H1 (cell line): ENCODE measurements at regions not wholly inside any gene's neighbourhood (a gene's known extent, or its start where the extent isn't known, plus 50 kb on each side); places are given as distances from the start of the nearest gene placed in this dataset.

Experiments used
- CTCF ChIA-PET: fragments of 300-600 bp; sonication (Branson Sonifier 250); formaldehyde crosslinking; loops from one replicate; lab custom pipeline; 2021; ENCODE audit not compliant: partially characterized antibody; lab: Charles Lee
- POLR2A ChIA-PET: fragments of 300-600 bp; sonication (Branson Sonifier 250); formaldehyde crosslinking; loops from one replicate; lab custom pipeline; 2021; ENCODE audit warnings: inconsistent platforms; ENCODE audit not compliant: partially characterized antibody; lab: Charles Lee
- DNase-seq, 2 experiments: peaks; one replicate each; pipeline versions ENCODE4 v3.0.0 to v3.0.0-alpha.2; 2010 to 2022; ENCODE audit warnings: low spot score in 2 of 2, low read depth in 1 of 2, mixed read lengths in 1 of 2
- FAIRE-seq: peaks from 2 replicates; lab custom pipeline; 2011; peaks lifted over from hg19 to GRCh38; lab: Jason Lieb, UNC
- H2AFZ ChIP-seq: 2 replicates; pipeline ENCODE4 v1.8.1; 2012; ENCODE audit warnings: low read length, inconsistent platforms
- H2AK5ac ChIP-seq: 2 replicates; pipeline ENCODE4 v1.6.1; 2013; ENCODE audit warnings: low read depth, low read length
- H2BK120ac ChIP-seq: replicated peaks from 2 replicates; pipeline ENCODE3; 2013; ENCODE audit warnings: low read depth, low read length, inconsistent platforms
- H2BK12ac ChIP-seq: 2 replicates; pipeline ENCODE4 v1.6.1; 2013; ENCODE audit warnings: low read depth, low read length
- H2BK15ac ChIP-seq: 2 replicates; pipeline ENCODE4 v1.6.1; 2013; ENCODE audit warnings: low read length
- H2BK20ac ChIP-seq: 2 replicates; pipeline ENCODE4 v1.6.1; 2013; ENCODE audit warnings: low read length
- H2BK5ac ChIP-seq: 2 replicates; pipeline ENCODE4 v1.6.1; 2013; ENCODE audit warnings: low read depth, low read length
- H3K14ac ChIP-seq: 2 replicates; pipeline ENCODE4 v1.6.1; 2013; ENCODE audit warnings: inconsistent platforms; ENCODE audit not compliant: insufficient read length
- H3K18ac ChIP-seq: 2 replicates; pipeline ENCODE4 v1.6.1; 2013; ENCODE audit warnings: low read length; ENCODE audit errors: extremely low read depth
- H3K23ac ChIP-seq: 2 replicates; pipeline ENCODE4 v1.6.1; 2013; ENCODE audit warnings: inconsistent platforms; ENCODE audit not compliant: insufficient read length
- H3K23me2 ChIP-seq: 2 replicates; pipeline ENCODE4 v1.6.1; 2013; ENCODE audit warnings: low read depth, low read length
- H3K27ac ChIP-seq: 2 replicates; pipeline ENCODE4 v1.6.1; 2011; ENCODE audit warnings: low read depth, low read length, inconsistent platforms
- H3K27me3 ChIP-seq, 4 experiments: replicated peaks in 1 of 4; 1 replicate in 1 of 4; 2 replicates in 3 of 4; pipeline versions ENCODE4 v1.6.1 to v1.8.1; 2011 to 2013; ENCODE audit warnings: low read length in 3 of 4, mild to moderate bottlenecking in 3 of 4, inconsistent platforms in 2 of 4, mixed read lengths in 2 of 4, moderate library complexity in 1 of 4; ENCODE audit not compliant: control insufficient read depth in 3 of 4, insufficient read depth in 3 of 4; ENCODE audit errors: extremely low read depth in 1 of 4
- H3K36me3 ChIP-seq, 4 experiments: 2 replicates each; pipeline versions ENCODE4 v1.6.1 to v1.8.1; 2011 to 2013; ENCODE audit warnings: mild to moderate bottlenecking in 4 of 4, low read length in 3 of 4, moderate library complexity in 2 of 4, control low read depth in 1 of 4, inconsistent platforms in 1 of 4; ENCODE audit not compliant: insufficient read depth in 4 of 4, control insufficient read depth in 2 of 4
- H3K4ac ChIP-seq: replicated peaks from 2 replicates; pipeline ENCODE3; 2013; ENCODE audit warnings: low read length, low read depth, mixed read lengths, inconsistent platforms; ENCODE audit not compliant: insufficient read length
- H3K4me1 ChIP-seq, 4 experiments: replicated peaks in 1 of 4; 1 replicate in 1 of 4; 2 replicates in 3 of 4; pipeline versions ENCODE4 v1.6.1 to v1.8.1; 2011 to 2013; ENCODE audit warnings: low read length in 3 of 4, inconsistent platforms in 2 of 4, mixed read lengths in 1 of 4; ENCODE audit not compliant: insufficient read depth in 4 of 4, control insufficient read depth in 3 of 4
- H3K4me2 ChIP-seq, 2 experiments: 2 replicates each; pipeline versions ENCODE4 v1.6.1 to v1.8.1; 2011 to 2013; ENCODE audit warnings: low read depth in 2 of 2, low read length in 2 of 2, control low read depth in 1 of 2, inconsistent platforms in 1 of 2, mild to moderate bottlenecking in 1 of 2; ENCODE audit not compliant: insufficient read depth in 1 of 2
- H3K4me3 ChIP-seq, 4 experiments: fragments of 200-600, 300-600 bp in 1 of 4; sonication (generic), shearing (Covaris generic), sonication (Bioruptor Twin) in 1 of 4; 2 replicates each; pipeline versions ENCODE4 v1.5.1 to v1.8.1; 2011 to 2016; ENCODE audit warnings: low read length in 4 of 4, low read depth in 3 of 4, control low read depth in 2 of 4, inconsistent platforms in 2 of 4, mild to moderate bottlenecking in 2 of 4, mixed read lengths in 1 of 4, moderate library complexity in 1 of 4; ENCODE audit not compliant: insufficient read depth in 2 of 4; ENCODE audit errors: extremely low read depth in 1 of 4
- H3K56ac ChIP-seq: replicated peaks from 2 replicates; pipeline ENCODE3; 2013; ENCODE audit warnings: low read depth, mild to moderate bottlenecking, mixed read lengths, low read length, inconsistent platforms; ENCODE audit not compliant: insufficient read length
- H3K79me1 ChIP-seq: 2 replicates; pipeline ENCODE4 v1.6.1; 2013; ENCODE audit warnings: low read depth, low read length, control low read depth
- H3K79me2 ChIP-seq, 2 experiments: 2 replicates each; pipeline versions ENCODE4 v1.6.1 to v1.8.1; 2012 to 2013; ENCODE audit warnings: low read length in 2 of 2, mild to moderate bottlenecking in 2 of 2, inconsistent platforms in 1 of 2; ENCODE audit not compliant: insufficient read depth in 2 of 2, control insufficient read depth in 1 of 2
- H3K9ac ChIP-seq, 4 experiments: replicated peaks in 1 of 4; 1 replicate in 1 of 4; 2 replicates in 3 of 4; pipeline versions ENCODE4 v1.6.1 to v1.8.1; 2011 to 2013; ENCODE audit warnings: low read depth in 3 of 4, low read length in 3 of 4, control low read depth in 2 of 4, mild to moderate bottlenecking in 2 of 4, moderate library complexity in 2 of 4, inconsistent platforms in 1 of 4; ENCODE audit errors: extremely low read depth in 1 of 4
- H3K9me3 ChIP-seq, 2 experiments: 2 replicates each; pipeline versions ENCODE4 v1.6.1 to v1.8.1; 2012 to 2013; ENCODE audit warnings: mild to moderate bottlenecking in 2 of 2, moderate library complexity in 2 of 2, control low read depth in 1 of 2, inconsistent platforms in 1 of 2, low read depth in 1 of 2, low read length in 1 of 2, mixed read lengths in 1 of 2; ENCODE audit not compliant: insufficient read depth in 2 of 2
- H4K20me1 ChIP-seq, 2 experiments: replicated peaks in 1 of 2; 2 replicates each; pipeline versions ENCODE3 to v1.8.1; 2011 to 2013; ENCODE audit warnings: inconsistent platforms in 2 of 2, low read length in 2 of 2, mild to moderate bottlenecking in 1 of 2; ENCODE audit not compliant: insufficient read depth in 2 of 2, control insufficient read depth in 1 of 2
- H4K5ac ChIP-seq: 2 replicates; pipeline ENCODE4 v1.6.1; 2013; ENCODE audit warnings: low read length, low read depth, mixed read lengths, inconsistent platforms; ENCODE audit not compliant: insufficient read length
- H4K8ac ChIP-seq: 2 replicates; pipeline ENCODE4 v1.8.0; 2013; ENCODE audit warnings: mild to moderate bottlenecking, moderate library complexity, low read length, inconsistent platforms; ENCODE audit not compliant: insufficient read depth; ENCODE audit errors: extremely low read depth
- H4K91ac ChIP-seq: replicated peaks from 2 replicates; pipeline ENCODE3; 2013; ENCODE audit warnings: low read length, mixed read lengths, inconsistent platforms; ENCODE audit not compliant: insufficient read length
- CEBPB ChIP-seq: IDR thresholded peaks from 2 replicates; pipeline ENCODE4 v1.6.1; 2012; ENCODE audit warnings: low read depth, low read length
- WGBS, 2 experiments: shearing (Covaris generic) in 1 of 2; methylation state at CpG; one replicate each; pipeline versions ENCODE4 v1.1.6 to v1.1.7; 2013 to 2015; ENCODE audit warnings: low lambda C conversion rate in 2 of 2, mixed read lengths in 2 of 2, inconsistent platforms in 1 of 2, low coverage in 1 of 2, missing lambda C conversion rate in 1 of 2; ENCODE audit not compliant: insufficient replicate concordance in 2 of 2, insufficient coverage in 1 of 2, insufficient read length in 1 of 2; ENCODE audit errors: extremely low coverage in 1 of 2, missing lambda C conversion rate in 1 of 2; 5-methylcytosine and 5-hydroxymethylcytosine counted together

DNA sequence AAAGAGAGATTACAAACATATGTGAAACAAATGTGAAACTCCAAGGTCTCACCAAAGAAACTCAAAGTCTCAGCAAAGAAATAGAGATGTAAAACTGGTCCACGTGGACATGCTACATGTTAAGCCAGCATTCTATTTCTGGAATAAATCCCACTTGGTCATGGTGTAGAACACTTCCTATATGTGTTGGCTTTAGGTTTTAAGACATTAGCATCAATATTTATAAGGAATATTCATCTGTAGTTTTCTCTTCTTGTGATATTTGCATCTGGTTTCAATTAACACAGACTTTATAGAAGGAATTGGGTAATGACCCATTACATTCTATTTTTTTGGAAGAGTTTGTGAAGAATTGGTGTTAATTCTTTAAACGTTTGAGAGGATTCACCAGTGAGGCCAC, 133.1 kb downstream of the COPS8 start:
- Histone ChIP-seq H3K23ac (no peak overlapping the region), H4K91ac (no peak overlapping the region), H2BK5ac (no peak overlapping the region), H3K18ac (no peak overlapping the region), H2BK15ac (no peak overlapping the region), H3K14ac (no peak overlapping the region), H3K9me3 (no peaks in the 10 kb centered on the region), H4K20me1 (no peaks in the 10 kb centered on the region), H2AK5ac (no peak overlapping the region), H4K8ac (no peak overlapping the region), H2AFZ (no peak overlapping the region), H3K4me2 (no peak overlapping the region), H2BK120ac (no peak overlapping the region), H3K79me1 (no peaks in the 10 kb centered on the region), H3K4ac (no peak overlapping the region), H2BK12ac (no peak overlapping the region), H2BK20ac (no peak overlapping the region), H3K36me3 (no peaks in the 10 kb centered on the region), H3K4me3 (no peak overlapping the region), H3K27me3 (no peaks in the 10 kb centered on the region), H3K4me1 (peaks cover 7 to 10% (median 9%) of the 10 kb centered on the region in 4 experiments), H4K5ac (no peak overlapping the region), H3K23me2 (no peaks in the 10 kb centered on the region), H3K27ac (no peak overlapping the region), H3K79me2 (no peaks in the 10 kb centered on the region), H3K56ac (no peak overlapping the region), H3K9ac (no peak overlapping the region)
- 83% methylated on average over 2 of the region's 2 CpGs; no CpG with 5 or more reads in 1 of the 2 experiments for WGBS, 2 experiments
- TF ChIP-seq CEBPB, result no peak
- ChIA-PET CTCF (no interaction called here), POLR2A (interaction anchor here (2.1 kb wide), 1 partner anchor 13 kb away, joined by 6 read pairs; no protein-coding TSS in a partner anchor)
- no peak for DNase-seq
- no peak for FAIRE-seq
